CD4-positive, alpha-beta T cell (primary cell): ENCODE measurements at regions not wholly inside any gene's neighbourhood (a gene's known extent, or its start where the extent isn't known, plus 50 kb on each side); places are given as distances from the start of the nearest gene placed in this dataset.

Experiments
- ATAC-seq: fragments of 200-7000 bp; cut with Tn5 transposase; one replicate; pipeline ENCODE4 v1.10.0; 2022; ENCODE audit warnings: mild to moderate bottlenecking; ENCODE audit not compliant: poor library complexity
- CTCF ChIA-PET: fragments of 350-600 bp; sonication (Branson Sonifier 250); formaldehyde crosslinking; loops from one replicate; lab custom pipeline; 2021; ENCODE audit warnings: antibody characterized with exemption, inconsistent platforms; lab: Charles Lee
- POLR2A ChIA-PET: fragments of 350-600 bp; sonication (Branson Sonifier 250); formaldehyde crosslinking; loops from one replicate; lab custom pipeline; 2021; ENCODE audit warnings: antibody characterized with exemption, inconsistent platforms; lab: Charles Lee
- DNase-seq, 14 experiments: peaks; one replicate each; pipeline ENCODE4 v3.0.0-alpha.2; 2013 to 2020; ENCODE audit warnings: mixed read lengths in 2 of 14
- H3K27ac ChIP-seq, 2 donors: one replicate each; pipeline versions ENCODE4 v1.5.1 to v1.7.0; 2013; ENCODE audit warnings: low read length in 2 of 2, low read depth in 1 of 2, mild to moderate bottlenecking in 1 of 2
- H3K27me3 ChIP-seq, 2 experiments: 1 replicate in 1 of 2; 2 replicates in 1 of 2; pipeline versions ENCODE4 v1.6.1 to v1.7.0; 2013; ENCODE audit warnings: low read length in 2 of 2, control low read depth in 1 of 2, mild to moderate bottlenecking in 1 of 2, moderate library complexity in 1 of 2; ENCODE audit not compliant: insufficient read depth in 2 of 2, control insufficient read depth in 1 of 2
- H3K36me3 ChIP-seq: one replicate; pipeline ENCODE4 v1.6.1; 2013; ENCODE audit warnings: low read length, control low read depth; ENCODE audit not compliant: insufficient read depth
- H3K4me1 ChIP-seq: one replicate; pipeline ENCODE4 v1.6.1; 2013; ENCODE audit warnings: low read length, control low read depth; ENCODE audit not compliant: insufficient read depth
- H3K4me3 ChIP-seq: one replicate; pipeline ENCODE4 v1.5.1; 2013; ENCODE audit warnings: mild to moderate bottlenecking, low read length, moderate library complexity
- H3K9me3 ChIP-seq, 2 experiments: 1 replicate in 1 of 2; 2 replicates in 1 of 2; pipeline versions ENCODE4 v1.6.1 to v1.7.0; 2013; ENCODE audit warnings: low read length in 2 of 2, mild to moderate bottlenecking in 2 of 2, control low read depth in 1 of 2, moderate library complexity in 1 of 2; ENCODE audit not compliant: control insufficient read depth in 1 of 2, insufficient read depth in 1 of 2
- H3K27ac Mint-ChIP-seq: one replicate; pipeline ENCODE4 v1.8.0; 2020; ENCODE audit warnings: mixed read lengths
- H3K27me3 Mint-ChIP-seq: one replicate; pipeline ENCODE4 v1.8.0; 2021; ENCODE audit warnings: mixed read lengths
- H3K36me3 Mint-ChIP-seq: one replicate; pipeline ENCODE4 v1.8.0; 2021; ENCODE audit warnings: low read depth, mixed read lengths
- H3K4me1 Mint-ChIP-seq: one replicate; pipeline ENCODE4 v1.8.0; 2021; ENCODE audit warnings: low read depth, mixed read lengths
- H3K4me3 Mint-ChIP-seq: one replicate; pipeline ENCODE4 v1.8.0; 2020; ENCODE audit warnings: mild to moderate bottlenecking, mixed read lengths
- H3K9me3 Mint-ChIP-seq: one replicate; pipeline ENCODE4 v1.8.0; 2020; ENCODE audit warnings: mixed read lengths
- intact Hi-C, 2 experiments: fragments of 100-400 bp; cut with DNase I in 1 of 2; cut with micrococcal nuclease in 1 of 2; formaldehyde crosslinking; loops; one replicate each; pipeline versions ENCODE4 v1.15.1 to v1.9.0; 2023 to 2025; cut with DNase I, micrococcal nuclease
- TF ChIP-seq, protein P1 (sequence below): fragments of 200-600 bp; IDR thresholded peaks from one replicate; pipeline ENCODE4 v1.8.0; 2022; ENCODE audit warnings: antibody characterized with exemption, mild to moderate bottlenecking

DNA sequence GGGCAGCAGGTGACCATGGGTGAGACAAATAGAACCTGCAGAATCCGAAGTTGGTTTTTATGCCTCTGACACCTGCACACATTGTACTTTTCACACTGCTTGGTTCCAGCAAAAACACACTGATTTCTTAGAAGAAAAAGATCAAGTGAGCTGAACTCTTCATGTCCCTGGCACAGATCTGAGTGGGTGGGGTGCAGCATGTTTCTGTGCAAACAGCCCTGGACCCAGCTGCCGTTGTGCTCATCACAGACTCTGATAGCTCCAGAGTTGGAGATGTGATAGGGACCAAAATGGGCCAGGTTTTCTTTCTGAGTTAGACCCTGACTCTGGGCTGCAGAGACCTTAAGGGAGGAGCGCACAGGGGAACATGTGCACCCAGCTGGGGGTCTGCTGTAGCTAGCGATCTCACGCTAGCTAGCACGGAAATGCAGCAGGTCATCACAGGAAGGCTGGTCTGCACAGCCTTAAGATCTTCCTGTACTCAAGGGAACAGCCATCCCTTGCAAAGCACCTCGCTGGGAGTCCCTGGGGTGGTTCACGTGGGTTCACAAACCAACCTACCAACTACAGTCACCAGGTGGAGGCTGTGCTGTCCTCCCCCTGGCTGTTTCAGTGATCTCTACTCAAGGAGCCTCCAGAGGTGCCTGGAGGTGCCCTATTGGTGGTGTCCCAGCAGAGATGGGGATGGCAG, 291.1 kb downstream of the PTPRU start:
- DNase-seq (no peak), ATAC-seq (no peak)
- TF ChIP-seq, protein P1, sequence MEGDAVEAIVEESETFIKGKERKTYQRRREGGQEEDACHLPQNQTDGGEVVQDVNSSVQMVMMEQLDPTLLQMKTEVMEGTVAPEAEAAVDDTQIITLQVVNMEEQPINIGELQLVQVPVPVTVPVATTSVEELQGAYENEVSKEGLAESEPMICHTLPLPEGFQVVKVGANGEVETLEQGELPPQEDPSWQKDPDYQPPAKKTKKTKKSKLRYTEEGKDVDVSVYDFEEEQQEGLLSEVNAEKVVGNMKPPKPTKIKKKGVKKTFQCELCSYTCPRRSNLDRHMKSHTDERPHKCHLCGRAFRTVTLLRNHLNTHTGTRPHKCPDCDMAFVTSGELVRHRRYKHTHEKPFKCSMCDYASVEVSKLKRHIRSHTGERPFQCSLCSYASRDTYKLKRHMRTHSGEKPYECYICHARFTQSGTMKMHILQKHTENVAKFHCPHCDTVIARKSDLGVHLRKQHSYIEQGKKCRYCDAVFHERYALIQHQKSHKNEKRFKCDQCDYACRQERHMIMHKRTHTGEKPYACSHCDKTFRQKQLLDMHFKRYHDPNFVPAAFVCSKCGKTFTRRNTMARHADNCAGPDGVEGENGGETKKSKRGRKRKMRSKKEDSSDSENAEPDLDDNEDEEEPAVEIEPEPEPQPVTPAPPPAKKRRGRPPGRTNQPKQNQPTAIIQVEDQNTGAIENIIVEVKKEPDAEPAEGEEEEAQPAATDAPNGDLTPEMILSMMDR, result no peak
- Mint-ChIP-seq H3K4me3 (no peak overlapping the region), H3K9me3 (peaks cover 13% of the 10 kb centered on the region), H3K36me3 (no peaks in the 10 kb centered on the region), H3K27me3 (peaks cover 57% of the 10 kb centered on the region), H3K4me1 (no peaks in the 10 kb centered on the region), H3K27ac (no peak overlapping the region)
- H3K36me3 ChIP-seq, result no peaks in the 10 kb centered on the region
- peaks cover 7 to 18% of the 10 kb centered on the region in 2 experiments for H3K9me3 ChIP-seq
- no peak overlapping the region for H3K27ac ChIP-seq
- ChIA-PET CTCF (no interaction called here), POLR2A (no interaction called here)
- intact Hi-C loops, result no loop called here
- no peaks in the 10 kb centered on the region for H3K4me1 ChIP-seq
- H3K27me3 ChIP-seq, result peaks cover 2 to 23% of the 10 kb centered on the region in 2 experiments
- no peak overlapping the region for H3K4me3 ChIP-seq

DNA sequence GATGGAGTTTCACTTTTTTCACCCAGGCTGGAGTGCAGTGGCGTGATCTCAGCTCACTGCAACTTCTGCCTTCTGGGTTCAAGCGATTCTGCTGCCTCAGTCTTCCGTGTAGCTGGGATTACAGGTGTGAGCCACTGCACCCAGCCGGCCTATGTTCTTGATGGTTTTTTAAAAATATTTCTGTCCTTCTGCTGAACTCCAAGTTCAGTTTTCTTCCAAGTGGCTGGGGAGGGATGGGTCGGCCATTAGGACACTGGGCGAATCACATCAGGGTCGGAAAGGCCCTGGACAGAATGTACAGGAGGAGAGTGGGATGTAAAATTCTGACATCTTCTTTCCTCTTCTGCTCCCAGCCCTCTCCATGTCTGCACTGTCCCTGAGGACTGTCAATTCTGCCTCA, 289.6 kb downstream of the PTPRU start:
- H3K4me3 ChIP-seq, result no peak overlapping the region
- peaks cover 7 to 18% of the 10 kb centered on the region in 2 experiments for H3K9me3 ChIP-seq
- TF ChIP-seq, protein P1, result no peak
- H3K36me3 ChIP-seq, result no peaks in the 10 kb centered on the region
- intact Hi-C loops, result no loop called here
- ChIA-PET CTCF (no interaction called here), POLR2A (no interaction called here)
- ATAC-seq, result no peak
- Mint-ChIP-seq H3K4me3 (no peak overlapping the region), H3K4me1 (no peaks in the 10 kb centered on the region), H3K36me3 (no peaks in the 10 kb centered on the region), H3K27me3 (peaks cover 52% of the 10 kb centered on the region), H3K27ac (no peak overlapping the region), H3K9me3 (peaks cover 11% of the 10 kb centered on the region)
- no peak for DNase-seq
- H3K27ac ChIP-seq, result no peak overlapping the region
- H3K27me3 ChIP-seq, result peaks cover 4 to 23% of the 10 kb centered on the region in 2 experiments
- no peaks in the 10 kb centered on the region for H3K4me1 ChIP-seq

DNA sequence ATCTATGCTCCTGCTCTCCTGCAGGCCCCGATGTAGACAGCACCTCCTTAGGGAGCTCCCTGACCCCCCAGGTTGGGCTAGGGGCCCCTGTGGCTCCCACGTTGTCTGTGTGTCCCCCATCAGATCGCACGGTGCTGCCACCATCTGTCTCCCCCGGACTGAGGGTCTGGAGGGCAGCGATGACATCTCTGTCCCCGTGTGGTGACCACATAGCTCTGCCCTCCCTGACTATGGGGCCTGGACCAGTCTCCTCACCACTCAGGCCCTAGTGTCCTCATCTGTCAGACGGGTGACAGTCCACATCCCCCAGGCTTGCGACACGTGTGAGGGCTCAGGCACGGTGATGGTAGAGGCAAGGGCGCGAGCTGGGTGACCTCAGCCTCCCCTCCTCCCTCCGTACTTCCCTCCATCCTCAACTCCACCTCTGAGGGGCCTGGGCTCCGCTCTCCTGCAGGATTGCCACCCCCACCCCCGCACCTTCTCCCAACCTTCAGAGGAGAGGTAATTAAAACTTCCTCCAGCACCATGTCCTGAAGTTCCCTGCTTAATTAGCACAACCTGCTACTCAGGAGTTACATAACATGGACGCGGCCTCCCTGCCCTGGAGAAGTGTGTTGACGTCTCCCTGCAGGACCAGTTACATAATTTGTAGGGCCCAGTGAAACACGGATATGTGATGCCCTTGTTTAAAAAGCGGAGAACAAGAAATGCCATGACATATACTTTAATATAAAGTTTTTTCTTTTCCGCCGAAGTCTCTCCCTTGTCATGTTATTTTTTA, 288.2 kb downstream of the PTPRU start:
- ATAC-seq (no peak), DNase-seq (no peak)
- CTCF ChIA-PET, result no interaction called here
- TF ChIP-seq, protein P1, result no peak
- Histone ChIP-seq H3K27me3 (peaks cover 4 to 23% of the 10 kb centered on the region in 2 experiments), H3K4me3 (no peak overlapping the region), H3K36me3 (no peaks in the 10 kb centered on the region), H3K9me3 (peaks cover 0 to 13% of the 10 kb centered on the region in 2 experiments), H3K27ac (no peak overlapping the region), H3K4me1 (no peaks in the 10 kb centered on the region)
- no peak overlapping the region for H3K27ac Mint-ChIP-seq
- intact Hi-C loops, result no loop called here
- H3K4me3 Mint-ChIP-seq, result no peak overlapping the region
- no peaks in the 10 kb centered on the region for H3K4me1 Mint-ChIP-seq
- POLR2A ChIA-PET, result no interaction called here
- H3K27me3 Mint-ChIP-seq, result peaks cover 49% of the 10 kb centered on the region
- H3K36me3 Mint-ChIP-seq, result no peaks in the 10 kb centered on the region
- H3K9me3 Mint-ChIP-seq, result peaks cover 5% of the 10 kb centered on the region
